GM10248 (cell line): ENCODE measurements at regions not wholly inside any gene's neighbourhood (a gene's known extent, or its start where the extent isn't known, plus 50 kb on each side); places are given as distances from the start of the nearest gene placed in this dataset.

Experiments used
- CTCF ChIA-PET: fragments of 300-600 bp; sonication (Branson Sonifier 250); formaldehyde crosslinking; extraction: SDS; loops from one replicate; lab custom pipeline; 2021; ENCODE audit warnings: antibody characterized with exemption; lab: Yijun Ruan, JAX
- POLR2A ChIA-PET: fragments of 350-650 bp; sonication (Branson Sonifier 250); formaldehyde crosslinking; extraction: SDS; loops from one replicate; lab custom pipeline; 2020; ENCODE audit warnings: antibody characterized with exemption; lab: Yijun Ruan, JAX
- DNase-seq: peaks from one replicate; pipeline ENCODE4 v3.0.0; 2012; ENCODE audit errors: extremely low spot score
- CTCF ChIP-seq: IDR thresholded peaks from 2 replicates; pipeline ENCODE4 v1.5.1; 2012; ENCODE audit warnings: mild to moderate bottlenecking, low read depth; ENCODE audit errors: extremely low read depth, missing control alignments, control extremely low read depth

- ChIA-PET CTCF (interaction anchor here (1.2 to 1.9 kb wide), 2 partner anchors 12 to 15 kb away, joined by 4 to 6 read pairs; no protein-coding TSS in a partner anchor), POLR2A (no interaction called here)
- TF ChIP-seq CTCF = no peak
- no peak for DNase-seq
These were observed 483.2 kb upstream of the NRSN1 start for GRCh38 chr6:23642849-23643248.

- no peak for DNase-seq
- POLR2A ChIA-PET = no interaction called here
- no peak for TF ChIP-seq CTCF
- CTCF ChIA-PET = no interaction called here
These were observed 479.0 kb upstream of the NRSN1 start for GRCh38 chr6:23647045-23647444.

- no peak for DNase-seq
- ChIA-PET CTCF (interaction anchor here (1.1 kb wide), 1 partner anchor 21 kb away, joined by 3 read pairs; no protein-coding TSS in a partner anchor), POLR2A (no interaction called here)
- TF ChIP-seq CTCF = no peak
These were observed 475.3 kb upstream of the NRSN1 start for GRCh38 chr6:23650676-23651075.

- TF ChIP-seq CTCF = no peak
- POLR2A ChIA-PET = no interaction called here
- CTCF ChIA-PET = no interaction called here
- no peak for DNase-seq
These were observed 471.3 kb upstream of the NRSN1 start for GRCh38 chr6:23654745-23655144.

GRCh38 chr6:23655525-23655924 is 470.5 kb upstream of the NRSN1 start:
- ChIA-PET CTCF (no interaction called here), POLR2A (no interaction called here)
- no peak for TF ChIP-seq CTCF
- DNase-seq = no peak

GRCh38 chr6:23656255-23657194 is 469.5 kb upstream of the NRSN1 start:
- no peak for TF ChIP-seq CTCF
- ChIA-PET CTCF (no interaction called here), POLR2A (no interaction called here)
- no peak for DNase-seq
